Endodermal cell (in vitro differentiated cells): ENCODE measurements at regions not wholly inside any gene's neighbourhood (a gene's known extent, or its start where the extent isn't known, plus 50 kb on each side); places are given as distances from the start of the nearest gene placed in this dataset.

Source experiments
- DNase-seq: peaks from one replicate; pipeline ENCODE4 v3.0.0-alpha.2; 2017
- H3K27ac ChIP-seq: 2 replicates; pipeline ENCODE4 v1.5.1; 2013; ENCODE audit warnings: mild to moderate bottlenecking, low read depth, low read length, moderate library complexity
- H3K27me3 ChIP-seq: 2 replicates; pipeline ENCODE4 v1.6.1; 2013; ENCODE audit warnings: mild to moderate bottlenecking, low read length, moderate library complexity; ENCODE audit not compliant: insufficient read depth, control insufficient read depth, poor library complexity, severe bottlenecking
- H3K36me3 ChIP-seq: 2 replicates; pipeline ENCODE4 v1.7.0; 2013; ENCODE audit warnings: mild to moderate bottlenecking, low read length, moderate library complexity; ENCODE audit not compliant: control insufficient read depth, insufficient read depth
- H3K4me1 ChIP-seq: one replicate; pipeline ENCODE4 v1.7.0; 2013; ENCODE audit warnings: low read length; ENCODE audit not compliant: control insufficient read depth, insufficient read depth
- H3K4me3 ChIP-seq: 2 replicates; pipeline ENCODE4 v1.5.1; 2013; ENCODE audit warnings: mild to moderate bottlenecking, low read length, moderate library complexity
- H3K9ac ChIP-seq: 2 replicates; pipeline ENCODE4 v1.6.1; 2013; ENCODE audit warnings: mild to moderate bottlenecking, low read length, moderate library complexity; ENCODE audit not compliant: poor library complexity, severe bottlenecking; ENCODE audit errors: extremely low read depth
- H3K9me3 ChIP-seq: 2 replicates; pipeline ENCODE4 v1.6.1; 2013; ENCODE audit warnings: mild to moderate bottlenecking, low read length, moderate library complexity; ENCODE audit not compliant: control insufficient read depth
- H3K27ac Mint-ChIP-seq: 2 replicates; pipeline ENCODE4 v1.8.0; 2020; ENCODE audit warnings: mixed read lengths
- H3K27me3 Mint-ChIP-seq: 2 replicates; pipeline ENCODE4 v1.8.0; 2021; ENCODE audit warnings: mild to moderate bottlenecking, mixed read lengths; ENCODE audit not compliant: insufficient read depth
- H3K36me3 Mint-ChIP-seq: 2 replicates; pipeline ENCODE4 v1.8.0; 2020; ENCODE audit warnings: low read depth, mixed read lengths
- H3K4me1 Mint-ChIP-seq: 2 replicates; pipeline ENCODE4 v1.8.0; 2020; ENCODE audit warnings: mixed read lengths
- H3K4me3 Mint-ChIP-seq: 2 replicates; pipeline ENCODE4 v1.8.0; 2020; ENCODE audit warnings: mild to moderate bottlenecking, moderate library complexity, mixed read lengths
- H3K9me3 Mint-ChIP-seq: 2 replicates; pipeline ENCODE4 v1.8.0; 2020; ENCODE audit warnings: mild to moderate bottlenecking, mixed read lengths
- CTCF ChIP-seq: fragments of 200-600 bp; sonication (generic); conservative IDR thresholded peaks from 2 replicates; pipeline ENCODE4 v1.5.0; 2021; ENCODE audit warnings: antibody characterized with exemption, mild to moderate bottlenecking
- WGBS, 2 experiments: methylation state at CpG; one replicate each; pipeline versions ENCODE4 v1.1.5 to v1.1.7; 2013; ENCODE audit warnings: missing lambda C conversion rate in 2 of 2, mixed read lengths in 1 of 2; ENCODE audit not compliant: insufficient coverage in 1 of 2, insufficient read length in 1 of 2; 5-methylcytosine and 5-hydroxymethylcytosine counted together

- Histone ChIP-seq H3K9me3 (peaks cover 3% of the 10 kb centered on the region), H3K27ac (no peak overlapping the region), H3K36me3 (no peaks in the 10 kb centered on the region), H3K4me1 (no peaks in the 10 kb centered on the region), H3K9ac (no peak overlapping the region), H3K4me3 (no peak overlapping the region), H3K27me3 (no peaks in the 10 kb centered on the region)
- DNase-seq: peak; percentile 92
- H3K9me3 Mint-ChIP-seq: peaks cover 8% of the 10 kb centered on the region
- no peaks in the 10 kb centered on the region for H3K36me3 Mint-ChIP-seq
- no peak overlapping the region for H3K27ac Mint-ChIP-seq
- 40 to 47% methylated on average over 8 of the region's 8 CpGs for WGBS, 2 experiments
- peaks cover 19% of the 10 kb centered on the region for H3K27me3 Mint-ChIP-seq
- no peaks in the 10 kb centered on the region for H3K4me1 Mint-ChIP-seq
- peak; percentile 88 for TF ChIP-seq CTCF
- no peak overlapping the region for H3K4me3 Mint-ChIP-seq
Observed at GRCh38 chr19:29263305-29264135, 50.6 kb upstream of the UQCRFS1 start.

DNA sequence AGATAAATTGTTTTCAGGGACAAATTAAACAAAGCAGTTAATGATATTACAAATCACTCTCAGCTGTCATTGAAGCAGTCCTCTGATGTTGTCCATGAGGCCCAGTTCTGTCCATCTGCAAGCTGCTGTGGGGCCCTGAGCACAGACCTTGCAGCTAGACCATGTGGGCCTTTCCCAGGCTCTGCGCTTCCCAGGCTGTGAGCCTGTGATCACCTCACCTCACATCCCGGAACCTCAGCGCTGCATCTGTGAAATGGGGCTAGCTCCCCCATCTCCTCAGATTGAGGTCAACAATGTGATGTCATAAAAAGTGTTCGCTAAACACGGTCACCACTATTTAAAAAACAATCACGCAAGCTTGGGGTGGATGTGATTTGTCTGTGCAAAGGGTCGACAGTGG is 51.9 kb upstream of the UQCRFS1 start:
- Mint-ChIP-seq H3K4me3 (no peak overlapping the region), H3K4me1 (no peaks in the 10 kb centered on the region), H3K27ac (no peak overlapping the region), H3K36me3 (no peaks in the 10 kb centered on the region), H3K27me3 (peaks cover 21% of the 10 kb centered on the region), H3K9me3 (peaks cover 1% of the 10 kb centered on the region)
- Histone ChIP-seq H3K9me3 (no peaks in the 10 kb centered on the region), H3K9ac (no peak overlapping the region), H3K4me3 (no peak overlapping the region), H3K36me3 (no peaks in the 10 kb centered on the region), H3K27me3 (no peaks in the 10 kb centered on the region), H3K4me1 (no peaks in the 10 kb centered on the region), H3K27ac (no peak overlapping the region)
- WGBS, 2 experiments: 97 to 100% methylated on average over 4 to 7 of the region's 7 CpGs
- no peak for TF ChIP-seq CTCF
- peak; percentile 7 for DNase-seq

GRCh38 chr19:29265436-29265835 is 52.5 kb upstream of the UQCRFS1 start:
- no peak for DNase-seq
- 94 to 96% methylated on average over 3 to 6 of the region's 6 CpGs for WGBS, 2 experiments
- no peak overlapping the region for H3K27ac ChIP-seq

More at GRCh38 chr19:29265436-29265835, 52.5 kb upstream of the UQCRFS1 start:
- no peaks in the 10 kb centered on the region for H3K9me3 ChIP-seq
- H3K36me3 ChIP-seq: no peaks in the 10 kb centered on the region
- H3K4me3 ChIP-seq: no peak overlapping the region
- Mint-ChIP-seq H3K9me3 (peaks cover under 1% of the 10 kb centered on the region), H3K27ac (no peak overlapping the region), H3K4me1 (peaks cover 4% of the 10 kb centered on the region), H3K4me3 (no peak overlapping the region), H3K36me3 (no peaks in the 10 kb centered on the region), H3K27me3 (peaks cover 21% of the 10 kb centered on the region)
- H3K9ac ChIP-seq: no peak overlapping the region
- H3K27me3 ChIP-seq: no peaks in the 10 kb centered on the region
- no peak for TF ChIP-seq CTCF
- H3K4me1 ChIP-seq: no peaks in the 10 kb centered on the region
